Keratinocyte (primary cell): ENCODE measurements at regions not wholly inside any gene's neighbourhood (a gene's known extent, or its start where the extent isn't known, plus 50 kb on each side); places are given as distances from the start of the nearest gene placed in this dataset.
"Not testable (repeated sequence)": the region's sequence is repeated elsewhere in the genome, so short reads cannot be mapped to it uniquely, and the experiment has no call there.

Experiments used
- CTCF ChIP-seq, 3 experiments: IDR thresholded peaks in 1 of 3; conservative IDR thresholded peaks in 1 of 3; optimal IDR thresholded peaks in 1 of 3; 2 replicates in 2 of 3; 3 replicates in 1 of 3; pipeline versions ENCODE3 to v1.5.1; 2011; ENCODE audit warnings: low read length in 3 of 3, mild to moderate bottlenecking in 3 of 3, moderate library complexity in 2 of 3, control low read depth in 1 of 3, inconsistent platforms in 1 of 3; ENCODE audit not compliant: insufficient read depth in 2 of 3; ENCODE audit errors: extremely low read depth in 1 of 3
- EZH2 ChIP-seq: IDR thresholded peaks from one replicate; pipeline ENCODE4 v1.6.1; 2012; ENCODE audit warnings: inconsistent platforms, mild to moderate bottlenecking, low read length, moderate library complexity

GRCh38 chr21:6157515-6157914, 4363.9 kb upstream of the TPTE start:
- TF ChIP-seq CTCF (optimal IDR thresholded peaks at IDR 0.05 in 1 of 3, IDR thresholded peaks at IDR 0.05 in 1 of 3, conservative IDR thresholded peaks at IDR 0.05 in 1 of 3; ENCODE audit: extremely low read depth in 1 of 3, insufficient read depth in 2 of 3, low read length in 3 of 3); EZH2: not testable (repeated sequence)
